AML-193 (cell line): ENCODE measurements at regions not wholly inside any gene's neighbourhood (a gene's known extent, or its start where the extent isn't known, plus 50 kb on each side); places are given as distances from the start of the nearest gene placed in this dataset.

Source experiments
- DNase-seq, 2 experiments: peaks; one replicate each; lab custom pipeline; 2025; lab: John Stamatoyannopoulos, UW

GRCh38 chr7:126378642-126379041 lies 874.1 kb downstream of the GRM8 start:
- no peak for DNase-seq

GRCh38 chr7:126370038-126370668 lies 882.6 kb downstream of the GRM8 start:
- DNase-seq: no peak

GRCh38 chr7:126362746-126363145 lies 890.0 kb downstream of the GRM8 start:
- no peak for DNase-seq

GRCh38 chr7:126361183-126361582 lies 891.6 kb downstream of the GRM8 start:
- DNase-seq: no peak

- no peak for DNase-seq
These were observed 912.9 kb downstream of the GRM8 start for GRCh38 chr7:126339813-126340212.

- no peak for DNase-seq
These were observed 947.1 kb downstream of the GRM8 start for GRCh38 chr7:126305671-126306070.

- DNase-seq: no peak
These were observed 948.8 kb downstream of the GRM8 start for GRCh38 chr7:126303926-126304325.

GRCh38 chr7:126302639-126303038 lies 950.1 kb downstream of the GRM8 start:
- DNase-seq: peak; percentile 14 to 23

GRCh38 chr7:126286317-126286716 lies 966.4 kb downstream of the GRM8 start:
- no peak for DNase-seq

- no peak for DNase-seq
These were observed 1016.5 kb downstream of the GRM8 start for GRCh38 chr7:126236261-126236660.

GRCh38 chr7:126228356-126229061 lies 1024.2 kb downstream of the GRM8 start:
- no peak for DNase-seq

- DNase-seq: no peak
These were observed 1025.1 kb downstream of the GRM8 start for GRCh38 chr7:126227643-126228042.

GRCh38 chr7:126227055-126227454 lies 1025.7 kb downstream of the GRM8 start:
- no peak for DNase-seq

GRCh38 chr7:126223729-126224128 lies 1029.0 kb downstream of the GRM8 start:
- no peak for DNase-seq

GRCh38 chr7:126222782-126223181 lies 1030.0 kb downstream of the GRM8 start:
- DNase-seq: no peak

- DNase-seq: no peak
These were observed 1037.0 kb downstream of the GRM8 start for GRCh38 chr7:126215785-126216184.

- no peak for DNase-seq
These were observed 1038.9 kb downstream of the GRM8 start for GRCh38 chr7:126213876-126214275.

- no peak for DNase-seq
These were observed 1040.9 kb downstream of the GRM8 start for GRCh38 chr7:126211875-126212274.

GRCh38 chr7:126210707-126211106 lies 1042.0 kb downstream of the GRM8 start:
- DNase-seq: no peak

- DNase-seq: no peak
These were observed 1049.6 kb downstream of the GRM8 start for GRCh38 chr7:126203185-126203584.

GRCh38 chr7:126202177-126202576 lies 1050.6 kb downstream of the GRM8 start:
- DNase-seq: no peak

GRCh38 chr7:126185959-126186580 lies 1066.7 kb downstream of the GRM8 start:
- no peak for DNase-seq

- DNase-seq: no peak
These were observed 1072.8 kb downstream of the GRM8 start for GRCh38 chr7:126179916-126180315.
